Muscle layer of duodenum (tissue), 2 donors: ENCODE measurements at regions not wholly inside any gene's neighbourhood (a gene's known extent, or its start where the extent isn't known, plus 50 kb on each side); places are given as distances from the start of the nearest gene placed in this dataset.
"Not testable (repeated sequence)": the region's sequence is repeated elsewhere in the genome, so short reads cannot be mapped to it uniquely, and the experiment has no call there.

Source experiments
- H3K27ac ChIP-seq: one replicate; pipeline ENCODE4 v1.7.0; 2013; ENCODE audit warnings: mild to moderate bottlenecking, low read length
- H3K27me3 ChIP-seq: one replicate; pipeline ENCODE4 v1.7.0; 2013; ENCODE audit warnings: low read depth, mild to moderate bottlenecking, control low read depth, low read length
- H3K36me3 ChIP-seq, 2 donors: one replicate each; pipeline ENCODE4 v1.7.0; 2013; ENCODE audit warnings: low read length in 2 of 2, control low read depth in 1 of 2, mild to moderate bottlenecking in 1 of 2; ENCODE audit not compliant: insufficient read depth in 2 of 2, control insufficient read depth in 1 of 2
- H3K4me1 ChIP-seq, 2 donors: one replicate each; pipeline ENCODE4 v1.7.0; 2013; ENCODE audit warnings: low read length in 2 of 2, mild to moderate bottlenecking in 2 of 2, control low read depth in 1 of 2, moderate library complexity in 1 of 2; ENCODE audit not compliant: insufficient read depth in 2 of 2, control insufficient read depth in 1 of 2
- H3K4me3 ChIP-seq, 2 donors: one replicate each; pipeline ENCODE4 v1.7.0; 2013; ENCODE audit warnings: low read length in 2 of 2, low read depth in 1 of 2, mild to moderate bottlenecking in 1 of 2
- H3K9me3 ChIP-seq, 2 donors: one replicate each; pipeline ENCODE4 v1.7.0; 2013; ENCODE audit warnings: low read length in 2 of 2, control low read depth in 1 of 2, mild to moderate bottlenecking in 1 of 2; ENCODE audit not compliant: control insufficient read depth in 1 of 2
- donor health status: healthy.

GRCh38 chr16:9658586-9658985 is 523.6 kb downstream of the GRIN2A start:
- H3K27me3 ChIP-seq = no peaks in the 10 kb centered on the region
- no peaks in the 10 kb centered on the region for H3K4me1 ChIP-seq
- no peak overlapping the region for H3K27ac ChIP-seq
- no peak overlapping the region for H3K4me3 ChIP-seq
- H3K36me3 ChIP-seq = no peaks in the 10 kb centered on the region
- no peaks in the 10 kb centered on the region for H3K9me3 ChIP-seq

- Histone ChIP-seq H3K27me3 (no peaks in the 10 kb centered on the region), H3K36me3 (no peaks in the 10 kb centered on the region), H3K4me3 (no peak overlapping the region), H3K27ac (no peak overlapping the region), H3K4me1 (no peaks in the 10 kb centered on the region), H3K9me3 (no peaks in the 10 kb centered on the region)
Measured at GRCh38 chr16:9660898-9661297, 521.3 kb downstream of the GRIN2A start.

- no peaks in the 10 kb centered on the region for H3K27me3 ChIP-seq
- no peak overlapping the region for H3K4me3 ChIP-seq
- H3K4me1 ChIP-seq = no peaks in the 10 kb centered on the region
- H3K36me3 ChIP-seq = no peaks in the 10 kb centered on the region
- no peak overlapping the region for H3K27ac ChIP-seq
- no peaks in the 10 kb centered on the region for H3K9me3 ChIP-seq
Measured at GRCh38 chr16:9661336-9662017, 520.8 kb downstream of the GRIN2A start.

GRCh38 chr16:9663588-9663987 is 518.6 kb downstream of the GRIN2A start:
- H3K4me1 ChIP-seq = no peaks in the 10 kb centered on the region
- no peaks in the 10 kb centered on the region for H3K9me3 ChIP-seq
- H3K27ac ChIP-seq = no peak overlapping the region
- no peak overlapping the region for H3K4me3 ChIP-seq
- no peaks in the 10 kb centered on the region for H3K36me3 ChIP-seq
- H3K27me3 ChIP-seq = no peaks in the 10 kb centered on the region

GRCh38 chr16:9665851-9666271 is 516.4 kb downstream of the GRIN2A start:
- Histone ChIP-seq H3K36me3 (no peaks in the 10 kb centered on the region), H3K9me3 (no peaks in the 10 kb centered on the region)

GRCh38 chr16:9666834-9667480 is 515.3 kb downstream of the GRIN2A start:
- Histone ChIP-seq H3K4me3 (no peak overlapping the region), H3K9me3 (no peaks in the 10 kb centered on the region), H3K27me3 (no peaks in the 10 kb centered on the region), H3K36me3 (no peaks in the 10 kb centered on the region), H3K27ac (no peak overlapping the region), H3K4me1 (no peaks in the 10 kb centered on the region)

More at GRCh38 chr16:9665851-9666271, 516.4 kb downstream of the GRIN2A start:
- Histone ChIP-seq H3K4me1 (no peaks in the 10 kb centered on the region), H3K27ac (no peak overlapping the region), H3K4me3 (no peak overlapping the region), H3K27me3 (no peaks in the 10 kb centered on the region)

GRCh38 chr16:9670033-9670432 is 512.2 kb downstream of the GRIN2A start:
- Histone ChIP-seq H3K27me3 (no peaks in the 10 kb centered on the region), H3K27ac (no peak overlapping the region), H3K4me3 (no peak overlapping the region), H3K9me3 (no peaks in the 10 kb centered on the region), H3K4me1 (no peaks in the 10 kb centered on the region), H3K36me3 (no peaks in the 10 kb centered on the region)

GRCh38 chr16:9670616-9671015 is 511.6 kb downstream of the GRIN2A start:
- H3K4me3 ChIP-seq, H3K9me3 ChIP-seq, H3K27me3 ChIP-seq, H3K27ac ChIP-seq, H3K36me3 ChIP-seq, H3K4me1 ChIP-seq: not testable (repeated sequence)

GRCh38 chr16:9676560-9677300 is 505.5 kb downstream of the GRIN2A start:
- not testable (repeated sequence) for H3K9me3 ChIP-seq, H3K4me3 ChIP-seq, H3K27ac ChIP-seq, H3K4me1 ChIP-seq, H3K36me3 ChIP-seq, H3K27me3 ChIP-seq

- no peaks in the 10 kb centered on the region for H3K4me1 ChIP-seq
- H3K4me3 ChIP-seq = no peak overlapping the region
- H3K27me3 ChIP-seq = no peaks in the 10 kb centered on the region
- no peak overlapping the region for H3K27ac ChIP-seq
- H3K36me3 ChIP-seq = no peaks in the 10 kb centered on the region
- H3K9me3 ChIP-seq = no peaks in the 10 kb centered on the region
Measured at GRCh38 chr16:9677301-9677653, 505.0 kb downstream of the GRIN2A start.

- no peak overlapping the region for H3K27ac ChIP-seq
- peaks cover 0 to 7% of the 10 kb centered on the region in 2 donors for H3K9me3 ChIP-seq
- H3K4me3 ChIP-seq = no peak overlapping the region
Measured at GRCh38 chr16:9679213-9679767, 502.9 kb downstream of the GRIN2A start.

More at GRCh38 chr16:9679213-9679767, 502.9 kb downstream of the GRIN2A start:
- H3K4me1 ChIP-seq = no peaks in the 10 kb centered on the region
- no peaks in the 10 kb centered on the region for H3K36me3 ChIP-seq
- H3K27me3 ChIP-seq = no peaks in the 10 kb centered on the region
